Activated naive CD4-positive, alpha-beta T cell (primary cell): ENCODE measurements at regions not wholly inside any gene's neighbourhood (a gene's known extent, or its start where the extent isn't known, plus 50 kb on each side); places are given as distances from the start of the nearest gene placed in this dataset.

Source experiments
- DNase-seq, 4 experiments: peaks; one replicate each; lab custom pipeline; 2025; lab: John Stamatoyannopoulos, UW

DNA sequence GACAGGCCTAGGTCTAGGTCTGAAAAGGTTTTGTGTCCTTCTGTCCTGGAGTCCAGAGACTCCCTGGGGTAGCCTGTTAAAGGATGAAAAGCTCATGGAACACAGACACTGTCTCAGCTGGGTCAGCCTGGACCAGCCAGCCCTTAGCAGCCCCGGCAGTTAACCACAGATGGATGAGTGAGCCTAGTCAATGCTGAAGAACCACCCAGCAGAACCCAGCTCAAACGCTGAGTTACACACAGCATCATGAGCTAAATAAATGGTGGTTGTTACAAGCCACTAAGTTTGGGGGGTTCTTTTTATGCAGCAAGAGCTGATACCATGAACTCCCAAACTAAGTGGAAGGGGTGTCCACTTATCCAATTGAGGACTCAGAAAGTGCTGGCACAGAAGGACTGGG, 472.8 kb upstream of the PROK2 start:
- no peak for DNase-seq

DNA sequence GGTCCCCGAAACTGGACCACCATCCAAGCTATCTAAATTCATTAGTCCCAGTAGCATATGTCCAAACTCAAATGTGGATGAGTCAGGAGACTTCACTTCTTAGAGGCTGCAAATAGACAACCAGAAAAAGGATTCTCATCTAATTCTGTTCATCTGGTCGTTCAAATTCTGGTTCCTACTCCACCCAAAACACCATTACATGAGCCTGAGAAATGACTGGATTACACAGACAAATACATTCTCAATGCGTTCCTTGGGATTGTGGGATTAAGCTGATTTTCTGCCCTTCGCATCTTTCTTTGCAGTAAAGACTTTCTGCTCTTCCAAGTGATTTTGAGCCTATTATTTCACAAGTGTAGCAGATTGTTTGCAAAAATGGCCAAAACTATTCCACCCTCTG, 472.3 kb upstream of the PROK2 start:
- DNase-seq: no peak

GRCh38 chr3:72256716-72257115, 471.8 kb upstream of the PROK2 start:
- no peak for DNase-seq

DNA sequence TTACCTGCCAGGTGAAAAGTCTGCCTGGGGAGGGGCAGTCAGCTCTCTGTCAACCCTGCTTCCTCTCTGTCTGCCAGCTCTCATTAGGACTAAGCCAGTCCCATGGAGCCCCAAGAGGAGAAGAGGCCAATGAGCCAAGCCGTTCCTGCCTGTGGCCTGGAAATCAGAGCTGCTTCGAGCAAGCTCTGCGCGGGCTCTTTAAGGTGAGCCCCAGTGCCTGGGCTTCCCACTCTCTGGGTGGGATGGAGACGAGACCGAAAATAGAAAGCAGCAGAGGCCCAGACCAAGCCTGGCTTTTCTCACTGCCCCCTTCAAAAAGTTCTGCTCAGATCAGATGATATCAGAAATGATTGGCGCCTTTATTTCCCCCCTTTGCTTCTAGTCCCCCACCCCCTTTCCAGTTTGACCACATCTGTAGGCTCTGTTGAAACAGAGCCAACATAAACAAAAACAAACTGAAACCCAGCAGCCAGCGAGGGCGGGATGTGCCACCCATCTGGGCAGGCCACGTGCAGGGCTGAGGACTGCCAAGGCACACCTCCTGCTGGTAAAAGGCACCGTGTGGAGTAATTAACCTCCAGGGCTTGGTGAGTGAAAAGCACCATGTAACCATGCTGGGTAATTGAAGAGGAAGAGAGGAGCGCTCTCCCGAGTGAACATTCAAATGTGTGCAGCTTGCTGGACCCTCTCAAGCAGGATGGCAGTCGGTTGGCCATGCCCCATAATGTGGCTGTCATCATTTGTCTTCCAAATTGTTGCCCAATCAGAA, 471.0 kb upstream of the PROK2 start:
- DNase-seq: peak in 2 of 4 experiments; percentile 10 to 17

DNA sequence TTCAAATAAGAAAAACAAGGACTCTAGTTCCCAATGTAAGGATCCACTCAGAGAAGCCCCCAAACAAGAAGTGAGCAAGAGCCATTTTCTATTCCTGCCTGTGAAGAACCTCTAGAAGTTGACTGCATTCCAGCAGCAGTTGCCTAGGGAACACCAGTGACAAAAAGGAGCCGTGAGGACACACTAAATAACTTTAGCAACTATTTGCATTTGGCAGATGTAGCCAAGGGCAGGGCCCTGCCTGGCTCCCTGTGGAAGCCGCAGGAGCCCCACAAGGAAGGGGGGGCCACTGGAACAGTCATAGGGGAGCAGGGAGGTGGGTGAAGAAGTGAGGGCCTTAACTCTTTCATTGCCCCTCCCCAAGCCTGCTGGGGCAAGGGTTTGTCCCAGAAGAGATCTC, 470.2 kb upstream of the PROK2 start:
- DNase-seq: no peak

DNA sequence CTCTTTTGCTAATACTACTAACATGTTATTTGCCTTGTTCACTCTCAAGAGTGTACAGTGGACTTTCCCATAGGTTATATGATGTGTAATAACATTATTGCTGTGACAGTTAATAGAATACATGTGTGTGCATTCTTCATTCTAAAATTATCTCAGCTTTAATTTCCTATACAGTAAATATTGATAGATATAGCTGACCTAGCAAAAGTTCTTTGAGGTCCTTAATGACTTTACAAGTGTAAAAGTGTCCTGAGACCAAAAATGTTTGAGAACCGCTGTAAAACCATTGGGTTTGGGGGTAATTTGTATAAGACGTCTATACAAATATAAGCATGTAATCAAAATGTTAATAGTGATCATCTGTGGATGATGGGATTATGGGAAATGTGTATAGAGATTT, 469.5 kb upstream of the PROK2 start:
- DNase-seq: no peak

DNA sequence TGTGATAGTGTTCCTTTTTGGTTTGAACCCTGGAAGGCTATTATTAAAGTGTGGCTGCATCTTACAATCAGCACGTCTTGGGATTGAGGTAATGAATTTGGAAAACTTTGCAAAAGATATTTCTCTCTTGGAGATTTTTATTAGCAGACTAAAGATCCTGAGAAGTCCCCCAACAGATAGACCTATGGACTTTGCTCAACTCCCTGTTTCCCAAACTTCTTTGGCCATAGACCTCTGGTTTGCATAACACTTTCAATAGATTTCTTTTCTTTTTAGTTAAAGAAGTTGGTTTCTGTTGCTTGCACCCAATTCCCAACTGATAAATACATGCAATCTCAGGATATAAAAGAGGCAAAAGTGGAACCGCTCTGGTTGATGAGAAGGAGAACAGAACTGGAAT, 465.8 kb upstream of the PROK2 start:
- DNase-seq: no peak

DNA sequence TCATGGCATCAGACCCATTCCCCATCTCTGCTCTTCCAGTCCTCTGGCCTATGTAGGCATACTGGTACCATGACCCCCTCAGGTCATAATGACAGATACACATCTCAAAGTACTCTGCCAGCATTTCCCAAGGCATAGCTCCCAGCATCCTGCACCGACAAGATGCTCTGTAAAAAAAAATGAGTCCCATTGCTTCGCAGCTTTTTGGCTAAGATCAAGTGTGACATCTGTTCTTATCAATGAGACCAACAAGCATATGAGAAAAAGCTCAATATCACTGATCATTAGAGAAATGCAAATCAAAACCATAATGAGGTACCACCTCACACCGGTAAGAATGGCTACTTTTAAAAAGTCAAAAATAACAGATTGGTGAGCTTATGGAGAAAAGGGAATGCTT, 463.9 kb upstream of the PROK2 start:
- no peak for DNase-seq

GRCh38 chr3:72248389-72248761, 463.4 kb upstream of the PROK2 start:
- DNase-seq: no peak

GRCh38 chr3:72247645-72248388, 462.9 kb upstream of the PROK2 start:
- DNase-seq: no peak

GRCh38 chr3:72247126-72247525, 462.2 kb upstream of the PROK2 start:
- no peak for DNase-seq

DNA sequence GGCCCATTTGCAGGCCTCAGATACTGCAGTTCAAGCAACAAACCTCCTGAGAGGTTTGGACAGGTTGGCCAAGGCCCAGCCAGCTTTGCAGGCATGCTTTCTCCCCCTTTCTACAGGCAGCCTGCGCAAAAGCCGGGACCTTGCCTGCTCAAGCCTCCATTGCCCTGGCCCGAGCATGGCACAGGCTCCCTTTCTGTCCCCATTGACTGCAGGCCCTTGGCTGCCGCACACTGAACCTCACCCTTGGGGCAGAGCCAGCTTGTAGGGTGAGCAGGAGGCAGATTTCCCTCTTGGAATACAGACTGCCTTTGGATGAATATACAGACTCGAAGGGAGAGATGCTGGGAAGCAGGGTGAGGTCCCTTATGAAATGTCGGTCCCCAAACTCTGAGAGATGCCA, 461.7 kb upstream of the PROK2 start:
- no peak for DNase-seq

DNA sequence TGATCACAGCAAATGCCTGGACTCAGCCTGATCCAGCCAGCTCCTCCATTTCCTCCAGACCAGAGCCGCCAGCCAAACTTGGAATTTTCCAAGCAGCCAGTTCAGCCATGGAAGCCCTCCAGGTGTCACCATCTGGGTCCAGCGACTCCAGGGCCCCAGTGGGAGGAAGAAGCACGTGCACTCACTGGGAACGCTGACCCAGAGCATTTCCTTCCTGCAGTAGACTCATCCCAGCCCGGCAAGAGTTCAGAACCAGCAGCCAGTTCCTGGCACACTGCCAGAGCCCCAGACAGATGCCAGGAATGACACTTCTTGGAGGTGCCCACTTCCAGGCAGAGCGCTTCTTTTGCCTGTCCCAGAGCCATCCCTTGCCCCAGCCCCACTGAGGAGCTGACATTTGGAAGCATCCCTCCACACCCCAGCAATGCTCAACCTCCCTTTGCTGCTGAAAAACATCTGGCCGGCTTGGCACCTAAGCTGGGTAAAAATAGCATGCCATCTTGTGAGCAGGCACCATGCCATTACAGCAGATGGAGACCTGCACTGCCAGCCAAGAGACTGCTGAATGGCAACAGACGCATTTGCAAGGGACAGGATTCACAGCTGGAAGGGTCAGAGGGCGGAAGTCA, 460.3 kb upstream of the PROK2 start:
- DNase-seq: no peak

GRCh38 chr3:72244396-72244795, 459.4 kb upstream of the PROK2 start:
- no peak for DNase-seq

- no peak for DNase-seq
These were observed 457.4 kb upstream of the PROK2 start for GRCh38 chr3:72242326-72242725.

DNA sequence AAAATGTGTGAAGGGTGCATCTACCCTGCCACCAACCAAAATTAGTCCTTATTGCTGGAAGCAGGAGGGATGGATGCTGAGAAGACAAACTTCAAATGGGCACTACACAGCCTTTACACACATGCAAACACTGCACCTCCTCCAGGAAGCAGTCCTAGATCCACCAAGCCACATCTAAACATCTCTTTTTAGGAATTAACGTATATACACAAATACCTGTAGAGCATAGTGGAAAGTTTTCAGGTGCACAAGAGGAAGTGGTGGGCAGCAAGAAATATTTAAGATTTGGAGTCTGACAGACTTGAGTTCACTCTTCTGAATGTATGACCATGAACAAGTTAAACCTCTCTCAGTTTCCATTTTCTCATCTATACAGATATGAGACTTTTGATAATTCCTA, 456.6 kb upstream of the PROK2 start:
- DNase-seq: no peak

- DNase-seq: no peak
These were observed 455.6 kb upstream of the PROK2 start for GRCh38 chr3:72240531-72240930.

GRCh38 chr3:72238801-72239200, 453.9 kb upstream of the PROK2 start:
- no peak for DNase-seq

DNA sequence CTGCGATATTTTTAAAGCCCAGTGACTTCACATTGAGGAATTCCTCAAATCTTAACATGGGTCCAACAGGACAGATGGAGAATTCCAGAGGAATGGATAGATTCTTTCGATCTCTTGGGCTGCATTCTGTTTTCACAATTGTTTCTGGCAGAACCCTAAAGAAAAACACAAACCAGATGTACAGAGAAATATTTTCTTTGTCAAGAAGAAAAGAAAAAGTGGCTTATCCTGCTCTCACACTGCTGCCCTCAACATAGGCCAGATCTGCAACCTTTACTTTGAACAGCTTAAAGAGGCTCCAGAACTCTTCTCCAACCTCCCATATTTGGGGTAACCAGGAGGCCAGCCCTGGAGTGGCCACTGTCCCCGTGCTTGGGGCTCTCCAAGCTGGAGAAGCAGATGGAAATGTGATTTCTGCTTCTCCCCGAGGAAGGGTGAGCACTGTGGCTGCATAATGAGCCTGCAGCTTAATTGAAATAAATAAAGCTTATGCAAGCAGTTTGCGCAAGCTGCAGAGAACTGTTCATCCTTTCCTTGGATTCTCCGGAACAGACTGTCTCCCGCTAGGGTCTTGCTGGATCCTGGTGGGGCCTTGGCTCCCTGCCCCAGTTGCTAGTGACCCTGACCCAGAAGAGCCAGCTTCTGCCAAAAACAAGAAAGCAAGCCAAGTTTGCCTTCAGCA, 453.2 kb upstream of the PROK2 start:
- no peak for DNase-seq

DNA sequence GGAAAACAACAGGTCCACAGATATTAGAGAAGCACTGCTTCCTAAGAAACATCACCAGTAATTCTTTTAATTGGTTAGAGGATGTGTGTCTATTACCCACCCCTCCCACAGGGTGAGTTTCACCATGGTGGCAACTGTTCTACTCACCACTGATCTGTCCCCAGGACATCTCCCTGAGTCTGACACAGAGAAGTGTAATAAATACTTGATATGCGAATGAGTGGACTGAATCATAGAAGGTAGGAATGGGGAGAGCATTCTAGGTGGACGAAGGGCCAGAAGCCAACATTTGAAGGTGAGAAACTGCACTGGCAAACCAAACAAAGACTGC, 452.7 kb upstream of the PROK2 start:
- no peak for DNase-seq

GRCh38 chr3:72234391-72234790, 449.4 kb upstream of the PROK2 start:
- no peak for DNase-seq

DNA sequence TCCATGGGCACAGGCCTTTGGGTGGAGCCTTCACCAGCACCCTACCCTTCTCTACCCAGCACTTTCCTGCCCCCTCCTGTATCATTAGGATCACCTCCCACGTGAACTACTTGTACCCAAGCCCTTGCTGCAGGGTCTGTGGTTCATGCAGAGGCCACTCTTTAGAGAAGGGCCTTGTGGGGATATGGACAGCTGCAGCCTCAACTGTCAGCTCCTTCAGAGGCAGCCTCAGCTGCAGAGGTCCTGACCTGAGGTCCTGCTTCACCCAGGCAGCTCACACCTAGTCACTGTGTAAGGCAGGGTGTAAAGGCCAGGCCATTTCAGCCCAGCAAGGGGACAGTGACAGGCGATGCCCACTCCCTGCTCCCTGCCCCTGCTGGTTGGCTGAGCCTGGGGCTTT, 448.6 kb upstream of the PROK2 start:
- DNase-seq: no peak

DNA sequence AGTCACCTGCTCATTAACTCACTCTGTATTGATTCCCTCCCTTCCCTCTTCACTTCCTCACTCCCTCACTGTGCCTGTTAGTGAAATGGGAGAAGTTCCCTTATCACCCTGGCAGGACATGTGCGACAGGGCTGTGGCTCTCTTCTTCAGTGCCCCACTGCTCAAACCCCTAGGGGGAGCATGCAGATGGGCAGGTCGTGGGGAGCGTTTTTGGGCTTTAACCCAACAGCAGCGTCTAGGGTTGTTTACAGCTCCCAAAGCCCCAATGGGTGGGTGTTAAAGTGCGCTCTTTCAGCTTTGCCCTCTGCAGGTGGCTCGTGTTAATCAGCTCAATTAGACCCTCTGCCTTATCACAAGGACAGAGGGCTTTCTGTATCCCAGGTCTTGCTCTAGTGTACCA, 447.8 kb upstream of the PROK2 start:
- DNase-seq: no peak
